ENCODE measurements at regions not wholly inside any gene's neighbourhood (a gene's known extent, or its start where the extent isn't known, plus 50 kb on each side); places are given as distances from the start of the nearest gene placed in this dataset.

DNA sequence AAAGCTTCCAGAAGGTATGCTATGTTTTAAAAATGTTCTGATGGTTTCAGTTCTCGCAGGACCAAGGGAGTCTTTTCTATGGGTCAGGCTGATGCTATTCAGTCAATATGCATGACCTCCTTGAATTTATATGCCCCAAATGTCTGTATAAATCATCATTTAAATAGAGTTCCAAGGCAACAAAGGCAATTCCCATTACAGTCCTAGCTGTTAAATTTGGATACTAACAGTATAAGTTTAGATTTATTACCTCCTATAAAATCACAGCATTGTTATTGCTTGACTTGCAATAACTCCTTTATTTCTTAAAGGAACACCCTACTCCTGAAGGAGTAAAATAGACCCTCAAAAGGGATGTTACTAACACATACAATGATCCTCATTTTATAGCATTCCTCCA lies 387.7 kb upstream of the CHD1 start:
- TF ChIP-seq, protein P1, sequence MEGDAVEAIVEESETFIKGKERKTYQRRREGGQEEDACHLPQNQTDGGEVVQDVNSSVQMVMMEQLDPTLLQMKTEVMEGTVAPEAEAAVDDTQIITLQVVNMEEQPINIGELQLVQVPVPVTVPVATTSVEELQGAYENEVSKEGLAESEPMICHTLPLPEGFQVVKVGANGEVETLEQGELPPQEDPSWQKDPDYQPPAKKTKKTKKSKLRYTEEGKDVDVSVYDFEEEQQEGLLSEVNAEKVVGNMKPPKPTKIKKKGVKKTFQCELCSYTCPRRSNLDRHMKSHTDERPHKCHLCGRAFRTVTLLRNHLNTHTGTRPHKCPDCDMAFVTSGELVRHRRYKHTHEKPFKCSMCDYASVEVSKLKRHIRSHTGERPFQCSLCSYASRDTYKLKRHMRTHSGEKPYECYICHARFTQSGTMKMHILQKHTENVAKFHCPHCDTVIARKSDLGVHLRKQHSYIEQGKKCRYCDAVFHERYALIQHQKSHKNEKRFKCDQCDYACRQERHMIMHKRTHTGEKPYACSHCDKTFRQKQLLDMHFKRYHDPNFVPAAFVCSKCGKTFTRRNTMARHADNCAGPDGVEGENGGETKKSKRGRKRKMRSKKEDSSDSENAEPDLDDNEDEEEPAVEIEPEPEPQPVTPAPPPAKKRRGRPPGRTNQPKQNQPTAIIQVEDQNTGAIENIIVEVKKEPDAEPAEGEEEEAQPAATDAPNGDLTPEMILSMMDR (IDR thresholded peaks at IDR 0.05): no peak
- no peak for DNase-seq (ENCODE audit: low spot score in 2 of 2)
- Histone ChIP-seq H3K4me3 (no peak overlapping the region), H3K27me3 (no peaks in the 10 kb centered on the region), H3K36me3 (no peaks in the 10 kb centered on the region), H3K4me1 (no peaks in the 10 kb centered on the region), H3K27ac (no peak overlapping the region), H3K9me3 (no peaks in the 10 kb centered on the region)
- intact Hi-C loops (cut with DNase I): no loop called here

DNA sequence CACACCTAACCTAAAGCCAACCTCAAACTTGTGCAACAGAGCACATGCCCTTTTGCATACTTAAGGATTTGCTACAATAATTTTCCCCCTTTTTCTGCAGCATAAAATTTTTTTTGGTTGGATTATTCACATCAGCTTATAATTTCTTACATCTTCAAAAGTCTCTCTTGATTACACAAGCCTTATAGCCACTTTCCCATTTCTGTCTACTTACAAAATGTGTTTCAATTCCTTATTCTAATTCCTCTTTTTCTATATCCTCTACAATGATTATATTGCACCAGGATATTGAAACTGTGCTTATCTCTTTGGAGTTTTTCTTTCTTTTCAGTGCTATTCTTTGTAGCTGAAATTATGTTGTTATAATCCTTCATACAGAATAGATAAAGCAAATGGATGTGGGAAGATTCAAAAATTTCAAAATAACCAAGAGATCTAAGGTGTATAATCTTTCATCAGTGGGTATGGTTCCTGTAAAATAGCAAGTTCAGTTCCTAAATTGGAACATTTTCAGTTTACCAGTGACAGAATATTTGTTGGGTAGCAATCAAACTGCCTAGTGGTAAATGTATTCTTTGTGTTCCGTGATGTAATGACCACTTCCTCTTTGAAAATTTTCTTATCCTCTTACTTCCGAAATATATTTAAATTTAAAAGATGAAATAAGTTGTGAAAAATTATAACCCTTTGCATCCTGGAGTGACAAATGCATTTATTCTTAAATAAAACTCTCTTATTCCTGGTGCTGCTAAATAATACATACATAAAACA lies 386.8 kb upstream of the CHD1 start:
- DNase-seq (ENCODE audit: low spot score in 2 of 2): no peak
- H3K9me3 ChIP-seq: no peaks in the 10 kb centered on the region
- H3K27ac ChIP-seq: no peak overlapping the region
- H3K4me1 ChIP-seq: no peaks in the 10 kb centered on the region
- no peaks in the 10 kb centered on the region for H3K36me3 ChIP-seq
- intact Hi-C loops (cut with DNase I): no loop called here
- no peaks in the 10 kb centered on the region for H3K27me3 ChIP-seq
- TF ChIP-seq, protein P1 (IDR thresholded peaks at IDR 0.05): no peak
- no peak overlapping the region for H3K4me3 ChIP-seq

DNA sequence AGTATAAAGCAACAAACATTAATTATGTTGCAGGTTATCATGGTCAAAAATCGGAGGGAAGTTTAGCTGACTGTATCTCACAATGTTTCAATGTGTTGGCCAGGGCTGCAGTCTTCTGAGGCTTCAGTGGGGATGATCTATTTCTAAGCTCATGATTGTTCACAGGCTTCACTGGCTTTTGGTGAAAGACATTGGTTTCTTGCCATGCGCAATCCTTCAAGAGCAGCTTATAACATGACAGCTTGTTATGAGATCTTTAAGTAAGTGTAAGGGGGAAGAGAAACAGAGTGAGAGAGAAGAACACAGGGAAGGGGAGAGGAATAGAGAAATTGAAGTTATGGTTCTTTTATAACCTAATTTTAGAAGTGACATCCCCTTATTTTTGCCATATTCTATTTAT lies 385.9 kb upstream of the CHD1 start:
- intact Hi-C loops (cut with DNase I): no loop called here
- DNase-seq (ENCODE audit: low spot score in 2 of 2): no peak
- Histone ChIP-seq H3K27ac (no peak overlapping the region), H3K9me3 (no peaks in the 10 kb centered on the region), H3K4me3 (no peak overlapping the region), H3K27me3 (no peaks in the 10 kb centered on the region), H3K4me1 (no peaks in the 10 kb centered on the region), H3K36me3 (no peaks in the 10 kb centered on the region)
- TF ChIP-seq, protein P1 (IDR thresholded peaks at IDR 0.05): no peak

DNA sequence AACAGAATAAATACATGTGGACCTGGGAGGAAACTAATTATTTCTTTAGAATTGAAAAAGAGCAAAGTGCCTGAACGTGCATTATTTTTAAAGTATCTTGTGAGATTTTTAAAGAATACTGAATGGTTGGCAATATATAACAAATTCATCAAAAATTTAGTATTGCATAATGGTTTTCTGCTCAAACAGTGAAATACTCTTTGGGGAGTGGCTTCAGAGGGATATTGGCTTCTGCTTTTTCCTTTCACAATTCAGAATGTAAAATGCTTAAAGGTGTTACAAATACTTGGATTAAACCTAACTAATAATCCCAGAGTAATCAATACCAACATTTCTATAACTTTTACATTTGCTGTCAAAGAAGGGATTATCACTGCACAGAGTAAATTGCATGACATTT lies 379.3 kb upstream of the CHD1 start:
- no peaks in the 10 kb centered on the region for H3K9me3 ChIP-seq
- intact Hi-C loops (cut with DNase I): no loop called here
- no peaks in the 10 kb centered on the region for H3K27me3 ChIP-seq
- TF ChIP-seq, protein P1 (IDR thresholded peaks at IDR 0.05): no peak
- no peak overlapping the region for H3K27ac ChIP-seq
- H3K4me3 ChIP-seq: no peak overlapping the region
- H3K36me3 ChIP-seq: no peaks in the 10 kb centered on the region
- DNase-seq (ENCODE audit: low spot score in 2 of 2): no peak
- no peaks in the 10 kb centered on the region for H3K4me1 ChIP-seq

DNA sequence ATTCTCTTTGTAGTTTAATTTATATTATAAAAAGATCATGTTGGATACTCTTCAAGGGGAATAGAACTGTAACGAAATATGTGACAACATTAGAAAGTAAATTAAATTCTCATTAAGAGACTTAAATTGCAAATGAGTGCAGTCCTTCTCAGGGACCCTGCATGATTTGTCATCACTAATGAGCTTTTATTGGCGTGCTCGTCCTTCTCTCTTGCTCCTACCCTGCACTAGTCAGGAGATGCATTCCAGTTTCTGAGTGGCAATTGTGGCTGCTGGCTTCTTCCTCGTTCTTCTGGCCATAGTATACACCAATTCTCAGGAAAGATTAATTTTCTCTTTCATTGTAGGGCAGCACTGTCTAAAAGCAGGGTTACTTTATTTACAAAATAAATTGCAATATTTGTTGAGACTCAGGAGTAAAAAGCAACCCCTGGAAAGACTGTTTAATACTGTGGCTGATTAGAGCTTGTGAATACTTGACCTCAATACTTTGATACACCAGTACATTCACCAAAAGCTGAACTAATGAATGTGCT lies 376.3 kb upstream of the CHD1 start:
- TF ChIP-seq, protein P1 (IDR thresholded peaks at IDR 0.05): no peak

More for the DNA sequence above, 376.3 kb upstream of the CHD1 start:
- H3K9me3 ChIP-seq: peaks cover 0 to 4% of the 10 kb centered on the region in 2 donors
- DNase-seq (ENCODE audit: low spot score in 2 of 2): no peak
- intact Hi-C loops (cut with DNase I): no loop called here
- H3K27me3 ChIP-seq: no peaks in the 10 kb centered on the region
- no peaks in the 10 kb centered on the region for H3K4me1 ChIP-seq
- no peaks in the 10 kb centered on the region for H3K36me3 ChIP-seq
- H3K4me3 ChIP-seq: no peak overlapping the region
- no peak overlapping the region for H3K27ac ChIP-seq

Measured in ascending aorta (tissue), 2 donors.